Activated CD8-positive, alpha-beta T cell treated with anti-CD3 and anti-CD28 coated beads for 36 hours (primary cell): ENCODE measurements at regions not wholly inside any gene's neighbourhood (a gene's known extent, or its start where the extent isn't known, plus 50 kb on each side); places are given as distances from the start of the nearest gene placed in this dataset.

ENCODE experiments used
- ATAC-seq: fragments of 200-7000 bp; cut with Tn5 transposase; one replicate; pipeline ENCODE4 v1.10.0; 2021; ENCODE audit warnings: mild to moderate bottlenecking, moderate library complexity
- CTCF ChIA-PET: fragments of 350-600 bp; sonication (Branson Sonifier 250); formaldehyde crosslinking; loops from one replicate; lab custom pipeline; 2021; ENCODE audit warnings: antibody characterized with exemption; lab: Charles Lee
- POLR2A ChIA-PET: fragments of 350-600 bp; sonication (Branson Sonifier 250); formaldehyde crosslinking; loops from one replicate; lab custom pipeline; 2021; ENCODE audit warnings: antibody characterized with exemption; lab: Charles Lee
- DNase-seq: peaks from one replicate; pipeline ENCODE4 v3.0.0-alpha.2; 2020
- H3K27ac Mint-ChIP-seq: one replicate; pipeline ENCODE4 v1.8.0; 2021; ENCODE audit warnings: mild to moderate bottlenecking, mixed read lengths
- H3K27me3 Mint-ChIP-seq: one replicate; pipeline ENCODE4 v1.8.0; 2021; ENCODE audit warnings: mixed read lengths
- H3K36me3 Mint-ChIP-seq: one replicate; pipeline ENCODE4 v1.8.0; 2021; ENCODE audit warnings: low read depth, mixed read lengths
- H3K4me1 Mint-ChIP-seq: one replicate; pipeline ENCODE4 v1.8.0; 2021; ENCODE audit warnings: low read depth, mixed read lengths
- H3K4me3 Mint-ChIP-seq: one replicate; pipeline ENCODE4 v1.8.0; 2021; ENCODE audit warnings: mild to moderate bottlenecking, moderate library complexity, mixed read lengths
- H3K9me3 Mint-ChIP-seq: one replicate; pipeline ENCODE4 v1.8.0; 2021; ENCODE audit warnings: mixed read lengths
- CTCF ChIP-seq: fragments of 200-600 bp; IDR thresholded peaks from one replicate; pipeline ENCODE4 v1.8.0; 2022; ENCODE audit warnings: antibody characterized with exemption, mild to moderate bottlenecking
- intact Hi-C: fragments of 100-400 bp; cut with micrococcal nuclease; formaldehyde crosslinking; loops from one replicate; pipeline ENCODE4 v1.10.0; 2022

GRCh38 chr11:116107229-116107628 lies 603.0 kb upstream of the CADM1 start:
- no peaks in the 10 kb centered on the region for H3K9me3 Mint-ChIP-seq
- no peaks in the 10 kb centered on the region for H3K27me3 Mint-ChIP-seq
- H3K36me3 Mint-ChIP-seq = no peaks in the 10 kb centered on the region
- no peak overlapping the region for H3K4me3 Mint-ChIP-seq
- no peak for TF ChIP-seq CTCF
- ChIA-PET CTCF (no interaction called here), POLR2A (no interaction called here)
- H3K4me1 Mint-ChIP-seq = no peaks in the 10 kb centered on the region
- DNase-seq = no peak
- intact Hi-C loops = no loop called here
- no peak for ATAC-seq
- H3K27ac Mint-ChIP-seq = no peak overlapping the region

DNA sequence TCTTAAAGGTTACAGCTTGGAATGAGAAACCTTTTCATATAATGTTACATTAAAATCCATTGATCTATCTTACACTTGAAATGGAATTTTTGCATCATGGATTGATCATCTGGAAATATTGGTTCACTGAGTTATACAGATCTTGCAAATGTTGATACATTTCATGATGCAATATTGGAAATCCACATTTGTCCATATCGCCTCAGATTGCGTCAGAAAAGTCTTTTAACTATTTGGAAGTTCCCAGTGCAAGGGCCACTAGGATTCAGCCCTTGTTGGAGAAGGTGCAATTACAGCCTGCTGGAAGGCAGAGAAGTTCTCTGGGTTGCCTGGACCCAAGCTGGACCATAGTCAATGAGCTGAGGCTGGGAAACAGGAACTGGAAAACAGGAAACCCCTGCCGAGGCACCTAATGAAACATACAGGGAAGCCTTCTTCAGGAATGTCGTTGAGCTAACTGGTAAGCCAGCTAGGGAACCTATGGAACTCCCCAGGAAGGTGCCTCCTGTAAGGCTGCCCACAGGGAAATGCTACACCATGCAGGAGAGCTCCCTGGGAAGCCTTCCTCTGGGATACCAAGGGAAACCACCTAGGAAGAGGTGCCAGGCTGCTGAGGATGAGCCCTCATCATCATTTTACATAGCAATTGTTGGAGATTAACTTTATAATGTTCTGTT lies 600.4 kb upstream of the CADM1 start:
- CTCF ChIA-PET = no interaction called here
- Mint-ChIP-seq H3K4me1 (no peaks in the 10 kb centered on the region), H3K4me3 (no peak overlapping the region), H3K9me3 (no peaks in the 10 kb centered on the region), H3K27ac (no peak overlapping the region), H3K36me3 (no peaks in the 10 kb centered on the region), H3K27me3 (no peaks in the 10 kb centered on the region)
- DNase-seq (no peak), ATAC-seq (no peak)
- POLR2A ChIA-PET = no interaction called here
- no peak for TF ChIP-seq CTCF
- intact Hi-C loops = no loop called here

- CTCF ChIA-PET = no interaction called here
- POLR2A ChIA-PET = no interaction called here
Observed at GRCh38 chr11:116101902-116102301, 597.7 kb upstream of the CADM1 start.

DNA sequence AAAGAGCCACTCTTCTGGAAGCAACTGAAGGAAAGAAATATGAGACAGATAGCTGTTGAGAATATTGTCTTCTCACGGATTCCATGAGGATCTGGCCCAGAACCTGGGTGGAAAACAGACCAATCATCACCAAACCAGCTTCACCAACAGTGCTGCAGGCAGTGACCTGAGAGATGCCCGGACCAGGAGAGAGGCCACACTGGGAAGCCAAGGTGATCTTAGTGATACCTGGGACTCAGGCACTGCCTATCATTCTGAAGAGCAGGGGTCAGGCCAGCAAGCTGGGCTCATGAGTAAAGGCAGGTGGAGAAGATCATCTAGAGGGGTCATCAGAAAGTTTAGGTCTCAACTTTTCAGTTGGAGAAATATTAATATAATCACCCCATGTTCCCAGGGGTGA lies 595.8 kb upstream of the CADM1 start:
- Mint-ChIP-seq H3K27me3 (peaks cover 1% of the 10 kb centered on the region), H3K9me3 (no peaks in the 10 kb centered on the region), H3K4me3 (no peak overlapping the region), H3K4me1 (no peaks in the 10 kb centered on the region), H3K27ac (no peak overlapping the region), H3K36me3 (no peaks in the 10 kb centered on the region)
- CTCF ChIA-PET = no interaction called here
- intact Hi-C loops = no loop called here
- ATAC-seq (no peak), DNase-seq (no peak)
- TF ChIP-seq CTCF = no peak
- POLR2A ChIA-PET = no interaction called here

More at GRCh38 chr11:116101902-116102301, 597.7 kb upstream of the CADM1 start:
- Mint-ChIP-seq H3K4me1 (no peaks in the 10 kb centered on the region), H3K27ac (no peak overlapping the region), H3K9me3 (no peaks in the 10 kb centered on the region), H3K27me3 (no peaks in the 10 kb centered on the region), H3K36me3 (no peaks in the 10 kb centered on the region), H3K4me3 (no peak overlapping the region)
- intact Hi-C loops = no loop called here
- TF ChIP-seq CTCF = no peak
- ATAC-seq (no peak), DNase-seq (no peak)

- Mint-ChIP-seq H3K27me3 (peaks cover 1% of the 10 kb centered on the region), H3K27ac (no peak overlapping the region), H3K4me1 (no peaks in the 10 kb centered on the region), H3K36me3 (no peaks in the 10 kb centered on the region), H3K9me3 (no peaks in the 10 kb centered on the region), H3K4me3 (no peak overlapping the region)
- no peak for TF ChIP-seq CTCF
- DNase-seq (no peak), ATAC-seq (no peak)
- CTCF ChIA-PET = no interaction called here
- POLR2A ChIA-PET = no interaction called here
- intact Hi-C loops = no loop called here
Observed at GRCh38 chr11:116099541-116099940, 595.3 kb upstream of the CADM1 start.
